HCT116 (cell line): ENCODE measurements at regions not wholly inside any gene's neighbourhood (a gene's known extent, or its start where the extent isn't known, plus 50 kb on each side); places are given as distances from the start of the nearest gene placed in this dataset.

ENCODE experiments used
- ATAC-seq: fragments of 200-7000 bp; cut with Tn5 transposase; 2 replicates; pipeline ENCODE4 v1.9.1; 2020; ENCODE audit warnings: mild to moderate bottlenecking, moderate library complexity
- BruUV-seq: library from RNA; stranded (reverse); fragments of 400-500 nt; replicated peaks from 2 replicates; lab custom pipeline; 2021; lab: Mats Ljungman, UMichigan
- CTCF ChIA-PET: fragments of 300-600 bp; sonication (Branson Sonifier 250); formaldehyde crosslinking; loops from one replicate; lab custom pipeline; 2021; ENCODE audit warnings: antibody characterized with exemption; lab: Charles Lee
- POLR2A ChIA-PET: fragments of 300-600, 350-600 bp; sonication (Branson Sonifier 250); formaldehyde crosslinking; loops from one replicate; lab custom pipeline; 2021; ENCODE audit warnings: antibody characterized with exemption; lab: Charles Lee
- RAD21 ChIA-PET, 2 experiments: fragments of 300-600 bp; sonication (Branson Sonifier 250); formaldehyde crosslinking; loops; one replicate each; lab custom pipeline; 2023; ENCODE audit warnings: low total read pairs in 2 of 2; ENCODE audit not compliant: uncharacterized antibody in 2 of 2, unreplicated experiment in 2 of 2, low non-redundant PET in 1 of 2; lab: Charles Lee
- DNase-seq: peaks from one replicate; pipeline ENCODE4 v3.0.0-alpha.2; 2010; ENCODE audit warnings: low read depth, low spot score
- H2AFZ ChIP-seq: fragments of 200-600 bp; shearing (Covaris generic), sonication (generic); 2 replicates; pipeline ENCODE4 v1.6.1; 2017; ENCODE audit warnings: low read depth, mixed run types, mixed read lengths, antibody characterized with exemption, low read length; ENCODE audit not compliant: poor library complexity, severe bottlenecking
- H3K27ac ChIP-seq: 2 replicates; pipeline ENCODE4 v1.5.1; 2012; ENCODE audit warnings: low read depth, low read length
- H3K27me3 ChIP-seq: fragments of 200-600 bp; sonication (generic); 2 replicates; pipeline ENCODE4 v1.6.1; 2016; ENCODE audit warnings: mixed run types, low read length, mixed read lengths; ENCODE audit not compliant: insufficient read depth
- H3K36me3 ChIP-seq, 2 experiments: fragments of 200-500 bp in 1 of 2; fragments of 200-600 bp in 1 of 2; sonication (Bioruptor generic) in 1 of 2; sonication (generic) in 1 of 2; 2 replicates each; pipeline versions ENCODE4 v1.5.1 to v1.6.1; 2014 to 2016; ENCODE audit warnings: low read length in 2 of 2, inconsistent platforms in 1 of 2, mixed read lengths in 1 of 2, mixed run types in 1 of 2; ENCODE audit not compliant: insufficient read depth in 2 of 2, control insufficient read depth in 1 of 2
- H3K4me1 ChIP-seq, 2 experiments: fragments of 200-600 bp in 1 of 2; sonication (generic) in 1 of 2; 2 replicates each; pipeline versions ENCODE4 v1.5.1 to v1.6.1; 2012 to 2017; ENCODE audit warnings: low read length in 2 of 2, inconsistent platforms in 1 of 2, mild to moderate bottlenecking in 1 of 2, mixed read lengths in 1 of 2, mixed run types in 1 of 2, moderate library complexity in 1 of 2; ENCODE audit not compliant: insufficient read depth in 2 of 2, control insufficient read depth in 1 of 2
- H3K4me2 ChIP-seq: fragments of 200-600 bp; sonication (generic); 2 replicates; pipeline ENCODE4 v1.6.1; 2017; ENCODE audit warnings: mixed run types, low read length, mixed read lengths
- H3K4me3 ChIP-seq, 2 experiments: fragments of 200-600 bp in 1 of 2; sonication (generic) in 1 of 2; replicated peaks in 1 of 2; 2 replicates each; pipeline ENCODE4 v1.5.1; 2011 to 2016; ENCODE audit warnings: low read length in 2 of 2, control low read depth in 1 of 2, low read depth in 1 of 2, mild to moderate bottlenecking in 1 of 2, mixed read lengths in 1 of 2, mixed run types in 1 of 2
- H3K79me2 ChIP-seq: fragments of 200-600 bp; sonication (generic); 2 replicates; pipeline ENCODE4 v1.6.1; 2017; ENCODE audit warnings: mild to moderate bottlenecking, mixed run types, low read length, moderate library complexity, mixed read lengths; ENCODE audit not compliant: insufficient read depth
- H3K9ac ChIP-seq: fragments of 200-600 bp; sonication (generic); 2 replicates; pipeline ENCODE4 v1.6.1; 2016; ENCODE audit warnings: low read length, mixed read lengths
- H3K9me2 ChIP-seq: fragments of 200-600 bp; sonication (generic), shearing (Covaris generic); 2 replicates; pipeline ENCODE4 v1.6.1; 2017; ENCODE audit warnings: mixed run types, mild to moderate bottlenecking, moderate library complexity; ENCODE audit not compliant: insufficient read depth
- H3K9me3 ChIP-seq, 2 experiments: fragments of 200-500 bp in 1 of 2; fragments of 200-600 bp in 1 of 2; sonication (Bioruptor generic) in 1 of 2; sonication (generic) in 1 of 2; 2 replicates each; pipeline ENCODE4 v1.6.1; 2014 to 2017; ENCODE audit warnings: low read length in 2 of 2, mixed read lengths in 2 of 2, inconsistent platforms in 1 of 2, low read depth in 1 of 2, mild to moderate bottlenecking in 1 of 2, mixed run types in 1 of 2, moderate library complexity in 1 of 2; ENCODE audit not compliant: control insufficient read depth in 1 of 2, insufficient read depth in 1 of 2
- H4K20me1 ChIP-seq: fragments of 200-600 bp; sonication (generic), shearing (Covaris generic); 2 replicates; pipeline ENCODE4 v1.6.1; 2017; ENCODE audit warnings: mixed run types, mild to moderate bottlenecking, moderate library complexity; ENCODE audit not compliant: insufficient read depth
- CBX3 ChIP-seq: IDR thresholded peaks from 2 replicates; pipeline ENCODE4 v1.6.1; 2012; ENCODE audit warnings: low read depth
- CEBPB ChIP-seq: IDR thresholded peaks from 2 replicates; pipeline ENCODE4 v1.6.1; 2012; ENCODE audit warnings: low read depth
- CTCF ChIP-seq, 3 experiments: fragments of 200-600 bp in 1 of 3; sonication (generic) in 1 of 3; IDR thresholded peaks in 2 of 3; conservative IDR thresholded peaks in 1 of 3; 2 replicates each; pipeline ENCODE4 v1.5.1; 2012 to 2017; ENCODE audit warnings: low read depth in 2 of 3, low read length in 2 of 3, antibody characterized with exemption in 1 of 3, borderline replicate concordance in 1 of 3, control low read depth in 1 of 3, mild to moderate bottlenecking in 1 of 3, mixed read lengths in 1 of 3, mixed run types in 1 of 3, moderate library complexity in 1 of 3; ENCODE audit not compliant: insufficient read depth in 1 of 3
- EGR1 ChIP-seq: IDR thresholded peaks from 2 replicates; pipeline ENCODE4 v1.6.1; 2012; ENCODE audit warnings: low read depth
- EZH2 ChIP-seq: fragments of 200-600 bp; sonication (generic); IDR thresholded peaks from 2 replicates; pipeline ENCODE4 v1.6.1; 2017; ENCODE audit warnings: antibody characterized with exemption, mixed run types
- FOSL1 ChIP-seq: IDR thresholded peaks from 2 replicates; pipeline ENCODE4 v1.6.1; 2012; ENCODE audit warnings: low read depth
- JUND ChIP-seq: IDR thresholded peaks from 2 replicates; pipeline ENCODE4 v1.6.1; 2012
- MAX ChIP-seq: IDR thresholded peaks from 2 replicates; pipeline ENCODE4 v1.6.1; 2012
- POLR2A ChIP-seq: IDR thresholded peaks from 2 replicates; pipeline ENCODE4 v1.7.0; 2011; ENCODE audit warnings: borderline replicate concordance; ENCODE audit not compliant: insufficient read depth, insufficient read length; ENCODE audit errors: extremely low read depth
- POLR2AphosphoS5 ChIP-seq: IDR thresholded peaks from 2 replicates; pipeline ENCODE4 v1.6.1; 2011; ENCODE audit warnings: mild to moderate bottlenecking, low read depth, low read length, moderate library complexity
- REST ChIP-seq: IDR thresholded peaks from 2 replicates; pipeline ENCODE4 v1.6.1; 2012; ENCODE audit warnings: low read depth
- SIN3A ChIP-seq: IDR thresholded peaks from 2 replicates; pipeline ENCODE4 v1.6.1; 2012; ENCODE audit warnings: low read depth
- SRF ChIP-seq: IDR thresholded peaks from 2 replicates; pipeline ENCODE4 v1.6.1; 2012; ENCODE audit warnings: low read depth
- YY1 ChIP-seq: IDR thresholded peaks from 2 replicates; pipeline ENCODE4 v1.6.1; 2011; ENCODE audit warnings: low read length, low read depth, moderate library complexity, mild to moderate bottlenecking; ENCODE audit not compliant: insufficient replicate concordance; ENCODE audit errors: extremely low read depth
- ZBTB33 ChIP-seq: IDR thresholded peaks from 2 replicates; pipeline ENCODE4 v1.6.1; 2011; ENCODE audit warnings: mild to moderate bottlenecking, low read length, moderate library complexity; ENCODE audit not compliant: insufficient replicate concordance; ENCODE audit errors: extremely low read depth
- ZNF274 ChIP-seq: fragments of 200-500 bp; sonication (Bioruptor generic); IDR thresholded peaks from 2 replicates; pipeline ENCODE4 v1.6.1; 2014; ENCODE audit warnings: mild to moderate bottlenecking, low read depth, low read length, inconsistent platforms
- intact Hi-C: fragments of 100-400 bp; cut with micrococcal nuclease; formaldehyde crosslinking; loops from 2 replicates; pipeline ENCODE4 v1.10.0; 2022

- TF ChIP-seq CTCF (IDR thresholded peaks at IDR 0.05 in 2 of 3, conservative IDR thresholded peaks at IDR 0.05 in 1 of 3; ENCODE audit: borderline replicate concordance in 1 of 3, insufficient read depth in 1 of 3, low read depth in 2 of 3, low read length in 2 of 3) (no peak), JUND (no peak), SIN3A (no peak), YY1 (no peak), ZNF274 (no peak), POLR2A (no peak)
Measured at GRCh38 chr4:124390861-124391260, 321.7 kb downstream of the ANKRD50 start (continued).

- H3K9me2 ChIP-seq, result no peaks in the 10 kb centered on the region
- H3K79me2 ChIP-seq, result no peaks in the 10 kb centered on the region
- POLR2A ChIA-PET, result no interaction called here
- DNase-seq (no peak), ATAC-seq (no peak)
- no peaks in the 10 kb centered on the region for H3K4me1 ChIP-seq
- RAD21 ChIA-PET, result no interaction called here
- no peaks in the 10 kb centered on the region for H3K27me3 ChIP-seq
- no TSS peak for BruUV-seq
- intact Hi-C loops, result no loop called here
- H3K4me3 ChIP-seq, result no peak overlapping the region
- H3K4me2 ChIP-seq, result no peak overlapping the region
- no peaks in the 10 kb centered on the region for H3K36me3 ChIP-seq
- H3K9me3 ChIP-seq, result no peaks in the 10 kb centered on the region
- H3K27ac ChIP-seq, result no peak overlapping the region
- no peak overlapping the region for H2AFZ ChIP-seq
- H4K20me1 ChIP-seq, result no peaks in the 10 kb centered on the region
- CTCF ChIA-PET, result no interaction called here
- no peak overlapping the region for H3K9ac ChIP-seq
- TF ChIP-seq REST, result no peak
- no peak for TF ChIP-seq EGR1
- TF ChIP-seq EZH2, result no peak
- TF ChIP-seq SRF, result no peak
- no peak for TF ChIP-seq MAX
- no peak for TF ChIP-seq CEBPB
- no peak for TF ChIP-seq POLR2AphosphoS5
- TF ChIP-seq CTCF (IDR thresholded peaks at IDR 0.05 in 2 of 3, conservative IDR thresholded peaks at IDR 0.05 in 1 of 3; ENCODE audit: borderline replicate concordance in 1 of 3, insufficient read depth in 1 of 3, low read depth in 2 of 3, low read length in 2 of 3), result no peak
- TF ChIP-seq FOSL1, result no peak
- no peak for TF ChIP-seq CBX3
- no peak for TF ChIP-seq ZBTB33
Measured at GRCh38 chr4:124396333-124396732, 316.2 kb downstream of the ANKRD50 start.
